Stimulated activated CD8-positive, alpha-beta memory T cell treated with anti-CD3 and anti-CD28 coated beads, Interleukin-12 subunit alpha, Interleukin-12 subunit beta, amount 100 ng/mL, for 1 hour (primary cell): ENCODE measurements at regions not wholly inside any gene's neighbourhood (a gene's known extent, or its start where the extent isn't known, plus 50 kb on each side); places are given as distances from the start of the nearest gene placed in this dataset.
A peak's percentile ranks its signal among the peaks of the same experiment; 100 is the strongest.
"Not testable (repeated sequence)": the region's sequence is repeated elsewhere in the genome, so short reads cannot be mapped to it uniquely, and the experiment has no call there.

ENCODE experiments used
- DNase-seq: peaks from one replicate; pipeline ENCODE4 v3.0.0-alpha.2; 2020; ENCODE audit warnings: low read depth

DNA sequence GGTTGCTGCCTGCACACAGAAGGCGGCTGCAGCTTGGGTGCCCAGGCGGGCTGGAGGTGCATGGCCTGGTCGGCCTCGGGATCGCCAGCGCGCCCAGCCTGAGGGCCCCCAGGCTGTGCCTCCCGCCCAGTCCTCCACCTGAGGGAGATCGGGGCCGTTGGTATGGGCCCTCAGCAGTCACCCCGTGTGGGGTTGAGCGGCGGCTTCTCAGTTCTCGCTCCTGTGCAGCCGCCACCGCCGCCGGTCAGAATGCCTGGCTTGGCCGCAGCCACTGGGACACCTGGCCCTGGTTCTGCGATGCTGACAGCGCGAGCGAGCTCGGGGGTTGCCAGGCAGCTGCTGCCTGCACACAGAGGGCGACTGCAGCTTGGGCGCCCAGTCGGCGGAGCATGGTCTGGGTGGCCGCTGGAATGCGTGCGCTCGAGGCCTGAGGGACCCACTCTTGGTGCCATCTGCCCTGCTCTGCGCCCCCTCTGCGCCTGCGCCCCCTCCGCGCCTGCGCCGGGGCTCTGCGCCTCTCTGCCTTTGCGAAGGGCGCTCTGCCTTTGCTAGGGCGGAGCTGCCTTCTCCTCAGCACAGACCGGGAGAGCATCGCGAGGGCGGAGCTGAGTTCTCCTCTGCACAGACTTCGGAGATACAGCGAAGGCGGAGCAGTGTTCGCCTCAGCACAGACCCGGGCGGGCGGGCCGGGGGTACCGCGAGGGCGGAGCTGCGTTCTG is 84.6 kb upstream of the ZNG1F start:
- DNase-seq: peak; percentile 45

DNA sequence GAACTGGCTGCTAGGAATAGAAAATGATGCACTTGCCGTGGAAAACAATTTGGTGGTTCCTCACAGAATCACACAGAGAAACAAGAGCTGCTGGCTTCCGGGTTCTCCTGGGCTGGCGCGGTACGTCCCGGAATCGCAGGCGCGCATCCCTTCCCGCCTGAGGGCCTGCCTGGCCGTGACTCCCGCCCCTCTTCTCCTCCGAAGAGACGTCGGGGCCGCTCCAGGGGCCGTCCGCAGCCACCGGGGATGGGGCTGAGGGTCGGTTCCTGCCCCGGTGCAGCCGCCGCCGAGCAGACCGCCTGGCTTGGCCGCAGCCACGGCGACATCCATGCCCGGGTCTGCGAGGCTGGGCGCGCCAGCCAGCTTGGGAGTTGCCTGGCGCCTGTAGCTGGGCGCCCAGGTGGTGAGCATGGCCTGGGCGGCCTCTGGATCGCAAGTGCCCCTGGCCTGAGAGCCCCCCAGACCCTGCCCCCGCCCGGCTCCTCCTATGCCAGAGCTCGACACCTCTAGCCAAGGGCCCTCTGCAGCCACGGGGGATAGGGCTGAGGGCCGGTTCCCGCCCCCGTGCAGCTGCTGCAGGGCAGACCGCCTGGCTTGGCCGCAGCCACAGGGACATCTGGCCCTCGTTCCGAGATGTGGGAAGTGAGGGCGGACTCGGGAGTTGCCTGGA is 83.9 kb upstream of the ZNG1F start:
- not testable (repeated sequence) for DNase-seq

DNA sequence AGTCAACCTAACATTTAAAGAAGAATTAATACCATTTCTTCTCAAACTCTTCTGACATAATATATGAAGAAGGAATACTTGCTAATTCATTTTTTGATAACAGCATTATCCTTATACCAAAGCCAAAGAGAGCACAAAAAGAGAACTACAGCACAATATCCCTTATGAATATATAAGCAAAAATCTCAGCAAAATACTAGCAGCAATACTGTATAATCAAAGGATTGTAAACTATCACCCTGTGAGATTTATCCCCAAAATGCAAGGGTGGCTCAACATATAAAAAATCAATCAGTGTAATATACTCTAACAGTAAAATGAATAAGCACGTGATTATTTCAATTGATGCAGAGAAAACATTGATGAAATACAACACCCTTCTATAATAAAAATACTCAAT is 81.9 kb upstream of the ZNG1F start:
- not testable (repeated sequence) for DNase-seq

DNA sequence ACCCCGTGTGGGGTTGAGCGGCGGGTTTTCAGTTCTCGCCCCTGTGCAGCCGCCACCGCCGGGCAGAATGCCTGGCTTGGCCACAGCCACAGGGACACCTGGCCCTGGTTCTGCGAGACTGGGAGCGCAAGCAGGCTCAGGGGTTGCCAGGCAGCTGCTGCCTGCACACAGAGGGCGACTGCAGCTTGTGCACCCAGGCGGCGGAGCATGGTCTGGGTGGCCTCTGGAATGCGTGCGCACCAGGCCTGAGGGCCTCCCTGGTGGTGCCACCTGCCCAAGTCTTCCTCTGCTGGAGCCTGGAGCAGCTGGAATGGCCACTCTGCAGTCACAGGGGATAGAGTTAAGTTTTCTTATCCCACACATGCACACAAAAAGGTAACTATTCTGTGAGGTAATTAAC is 80.4 kb upstream of the ZNG1F start:
- DNase-seq: not testable (repeated sequence)

DNA sequence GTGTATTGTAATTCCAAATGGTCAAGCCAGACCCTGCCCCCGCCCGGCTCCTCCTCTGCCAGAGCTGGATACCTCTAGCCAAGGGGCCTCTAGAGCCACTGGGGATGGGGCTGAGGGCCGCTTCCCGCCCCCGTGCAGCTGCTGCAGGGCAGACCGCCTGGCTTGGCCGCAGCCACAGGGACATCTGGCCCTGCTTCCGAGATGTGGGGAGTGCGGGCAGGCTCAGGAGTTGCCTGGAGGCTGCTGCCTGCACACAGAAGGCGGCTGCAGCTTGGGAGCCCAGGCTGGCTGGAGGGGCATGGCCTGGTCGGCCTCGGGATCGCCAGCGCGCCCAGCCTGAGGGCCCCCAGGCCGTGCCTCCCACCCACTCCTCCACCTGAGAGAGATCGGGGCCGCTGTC is 79.9 kb upstream of the ZNG1F start:
- DNase-seq: not testable (repeated sequence)

DNA sequence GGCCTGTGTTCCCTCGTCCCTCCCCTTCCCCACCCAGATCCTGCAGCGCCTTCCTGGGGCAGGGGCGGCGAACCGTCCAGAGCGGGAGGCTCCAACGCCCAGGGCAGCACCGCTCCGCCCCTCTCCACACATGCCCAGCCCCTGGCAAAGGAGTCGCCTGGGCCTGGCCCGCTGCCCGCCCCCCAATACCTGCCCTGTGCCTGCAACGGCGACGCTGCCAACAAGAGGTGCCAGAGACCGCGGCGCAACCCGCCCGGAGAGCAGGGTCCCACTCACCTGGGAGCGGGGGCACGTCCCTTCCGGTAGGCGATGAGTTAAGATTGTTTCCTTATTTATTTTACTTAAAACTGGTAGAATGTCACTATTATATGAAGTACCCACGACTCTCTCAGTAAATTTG is 77.5 kb upstream of the ZNG1F start:
- not testable (repeated sequence) for DNase-seq

DNA sequence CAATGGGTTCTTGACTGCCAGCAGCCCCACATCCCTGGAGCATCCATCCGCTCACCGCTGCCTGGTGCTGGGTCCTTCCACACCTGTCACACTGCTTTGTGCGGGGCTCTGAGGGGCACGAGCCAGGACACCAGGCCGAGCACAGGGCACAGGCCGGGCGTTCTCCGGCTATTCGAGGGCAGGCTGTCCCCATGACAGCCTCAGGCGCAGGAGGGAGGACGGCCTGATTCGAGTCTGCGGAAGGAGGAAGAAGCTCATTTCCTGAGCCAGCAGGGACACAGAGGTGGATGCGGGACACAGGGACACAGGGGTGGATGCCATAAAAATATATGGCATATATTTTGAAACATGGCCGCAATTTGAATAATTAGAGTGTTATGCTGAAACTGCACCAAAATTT is 76.9 kb upstream of the ZNG1F start:
- not testable (repeated sequence) for DNase-seq

DNA sequence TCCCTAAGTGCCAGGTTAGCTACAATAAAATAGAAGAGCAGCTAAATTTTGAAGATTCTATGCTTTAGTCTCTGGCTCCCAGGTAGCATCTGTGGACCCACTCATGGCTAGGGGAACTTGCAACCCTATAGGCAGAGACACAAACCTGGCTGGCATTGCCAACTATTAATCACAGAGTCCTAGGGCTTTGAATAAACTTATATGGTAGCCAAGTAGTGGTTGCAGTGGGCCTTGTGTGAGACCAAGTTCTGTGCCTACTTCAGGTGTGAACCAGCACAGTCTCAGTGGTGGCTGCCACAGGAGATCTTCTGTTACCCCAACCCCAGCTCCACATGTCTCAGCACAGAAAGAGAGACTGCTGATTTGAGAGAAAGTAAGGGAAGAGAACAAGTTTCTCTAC is 62.9 kb upstream of the ZNG1F start:
- not testable (repeated sequence) for DNase-seq

DNA sequence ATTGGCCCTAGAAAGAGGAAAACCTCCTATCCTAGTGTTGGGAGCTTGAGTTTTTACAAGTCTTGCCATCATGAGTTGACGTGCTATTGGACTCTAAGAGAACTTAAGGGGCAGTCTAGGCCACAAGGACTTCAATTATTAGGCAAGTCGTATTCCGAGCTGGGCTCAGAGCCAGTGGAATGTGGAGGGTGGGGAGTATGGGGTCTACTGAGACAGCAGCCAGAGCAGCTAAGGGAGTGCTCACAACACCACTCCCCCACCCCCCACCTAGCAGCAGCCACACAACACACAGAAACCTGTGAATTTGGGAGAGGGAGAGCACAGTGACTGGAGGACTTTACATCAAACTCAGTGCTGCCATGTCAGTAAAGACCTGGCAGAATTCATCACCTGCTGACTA is 62.0 kb upstream of the ZNG1F start:
- not testable (repeated sequence) for DNase-seq

DNA sequence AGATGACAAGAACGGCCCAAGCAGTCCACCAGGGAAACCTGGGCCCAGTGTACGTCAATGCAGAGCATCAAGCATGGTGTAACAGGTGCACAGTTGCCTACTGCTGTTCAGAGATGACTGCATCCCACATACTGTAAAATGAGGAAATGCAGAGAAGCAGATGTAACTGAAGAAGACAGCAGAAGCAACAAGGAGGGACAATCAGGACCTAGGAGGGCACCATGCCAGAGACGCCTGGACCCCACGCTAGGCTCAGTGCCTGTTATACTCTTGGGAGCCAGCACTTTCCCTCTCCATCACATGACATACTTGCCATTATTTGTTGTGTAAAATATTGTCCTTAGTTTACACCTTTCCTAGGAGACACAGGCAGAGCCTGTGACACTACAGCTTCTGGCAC is 57.6 kb upstream of the ZNG1F start:
- DNase-seq: not testable (repeated sequence)
